HG03135 (cell line): ENCODE measurements at regions not wholly inside any gene's neighbourhood (a gene's known extent, or its start where the extent isn't known, plus 50 kb on each side); places are given as distances from the start of the nearest gene placed in this dataset.

Experiments
- ATAC-seq: cut with Tn5 transposase; IDR thresholded peaks from one replicate; pipeline ENCODE4 v1.9.1; 2021; ENCODE audit warnings: mild to moderate bottlenecking, moderate library complexity; ENCODE audit not compliant: unreplicated experiment

DNA sequence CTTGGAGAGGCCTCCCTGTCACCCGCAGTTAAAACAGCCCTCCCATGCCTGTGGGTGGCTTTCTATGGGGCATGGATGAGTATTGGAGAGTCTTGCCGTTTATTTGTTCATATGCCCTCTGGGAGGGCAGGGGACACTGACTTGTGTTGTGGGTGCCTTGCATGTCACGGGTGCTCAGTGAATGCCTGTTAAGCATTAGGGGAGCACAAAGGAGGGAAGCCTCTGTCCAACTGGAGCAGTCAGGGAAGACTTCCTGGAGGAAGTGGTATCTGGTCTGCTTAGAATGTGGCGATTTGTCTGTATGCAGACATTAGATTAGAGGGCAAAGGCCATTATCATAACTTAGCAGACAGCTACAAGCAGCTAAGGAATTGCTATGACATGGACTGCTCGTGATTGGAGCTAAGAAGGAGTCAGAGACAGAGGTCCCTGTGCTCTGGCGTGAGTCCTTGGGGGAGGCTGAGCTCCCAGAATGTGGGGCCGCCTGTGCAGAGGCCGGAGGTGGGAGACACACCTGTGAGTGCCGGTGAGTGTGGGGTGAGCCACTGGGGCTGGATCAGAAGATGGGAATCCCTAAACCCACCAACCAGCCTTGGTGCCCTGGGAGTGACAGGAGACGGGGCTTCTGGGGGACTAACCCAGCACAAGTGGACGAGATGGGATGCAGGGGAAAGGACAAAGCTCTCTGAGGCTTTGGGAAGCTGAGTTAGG is 286.1 kb downstream of the SEC14L1 start:
- no peak for ATAC-seq

- no peak for ATAC-seq
Observed at GRCh38 chr17:77427391-77427991, 286.7 kb downstream of the SEC14L1 start.

DNA sequence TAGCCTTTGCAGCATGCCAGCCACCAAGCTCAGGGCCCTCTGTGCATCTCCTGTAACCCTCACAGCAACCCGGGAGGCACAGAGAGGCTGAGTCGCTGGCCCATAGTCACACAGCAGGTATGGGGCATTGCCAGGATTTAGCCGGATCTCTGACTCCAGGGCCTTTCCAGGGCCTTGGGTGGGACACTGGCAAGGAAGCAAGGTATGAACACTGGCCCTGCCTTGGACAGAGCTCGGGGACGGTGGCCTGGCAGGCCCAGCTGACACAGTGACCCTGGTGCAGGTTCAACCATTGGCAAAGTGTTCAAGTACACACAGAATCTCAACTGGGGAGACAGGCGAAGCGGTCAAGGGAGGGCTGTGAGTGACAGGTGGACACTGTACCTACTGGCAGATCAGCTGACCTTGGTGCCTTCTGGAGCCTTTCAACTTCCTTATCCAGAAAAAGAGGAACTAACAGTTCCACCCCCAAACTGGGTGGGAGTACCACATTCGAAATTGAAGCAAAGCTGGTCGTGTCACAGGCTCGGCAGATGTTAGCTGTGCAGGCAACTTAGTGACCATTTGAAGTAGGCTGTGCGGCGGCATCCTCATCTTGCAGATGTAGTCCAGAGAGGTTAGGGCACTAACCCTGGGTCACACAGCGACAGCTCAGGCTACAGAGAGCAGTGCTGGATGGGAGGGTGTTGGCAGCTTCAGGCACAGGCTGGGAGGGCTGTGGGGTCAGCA is 287.4 kb downstream of the SEC14L1 start:
- ATAC-seq: no peak

GRCh38 chr17:77428749-77429368 is 288.1 kb downstream of the SEC14L1 start:
- ATAC-seq: no peak

DNA sequence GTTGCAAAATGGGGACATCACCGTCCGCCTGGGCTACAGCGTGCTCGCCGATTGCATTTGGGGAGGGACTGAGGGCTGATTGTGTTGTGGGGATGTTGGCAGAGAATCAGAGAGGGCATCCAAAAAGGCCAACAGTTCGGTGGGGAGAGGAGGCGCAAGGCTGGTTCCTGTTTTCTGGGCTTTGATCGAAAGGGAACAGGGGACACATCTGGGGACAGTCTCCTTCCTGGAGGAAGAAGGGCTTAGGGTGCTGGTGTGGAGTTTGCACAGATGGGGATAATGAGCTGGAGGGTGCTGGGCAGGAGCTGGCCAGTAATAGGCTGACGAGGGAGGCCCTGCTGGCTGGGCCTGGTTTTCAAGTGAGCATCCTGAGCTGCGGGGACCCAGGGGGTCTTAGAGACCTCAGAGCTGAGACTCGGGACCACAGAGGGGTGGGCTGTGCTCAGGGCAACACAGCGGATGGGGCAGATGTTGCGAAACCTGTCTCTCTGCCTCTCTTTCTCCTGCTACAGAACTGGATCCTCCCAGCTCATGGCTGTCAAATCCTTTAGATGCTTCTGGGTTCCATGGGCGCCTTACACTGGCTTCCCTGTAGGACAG is 288.7 kb downstream of the SEC14L1 start:
- ATAC-seq: no peak

- no peak for ATAC-seq
Observed at GRCh38 chr17:77429969-77430752, 289.4 kb downstream of the SEC14L1 start.

GRCh38 chr17:77432034-77432661 is 291.4 kb downstream of the SEC14L1 start:
- no peak for ATAC-seq

DNA sequence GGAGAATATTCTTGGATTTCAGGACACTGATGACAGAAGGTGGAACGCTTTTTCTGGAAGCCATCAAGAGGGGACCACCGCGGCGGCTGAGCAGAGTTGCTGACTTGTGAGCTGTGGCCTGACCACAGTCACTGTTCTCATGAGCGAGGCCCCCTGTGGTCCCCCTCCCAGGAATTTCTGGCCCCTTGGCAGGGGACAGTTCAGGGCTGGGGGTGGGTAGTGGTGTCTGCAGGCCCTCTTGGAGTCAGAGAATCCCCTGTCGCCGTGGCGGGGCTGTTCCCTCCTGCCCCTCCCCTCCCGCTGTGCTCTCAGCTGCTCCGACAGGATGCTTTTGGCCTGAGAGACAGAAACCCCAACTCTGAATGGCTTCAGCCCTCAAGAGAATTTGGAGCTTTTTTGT is 292.0 kb downstream of the SEC14L1 start:
- ATAC-seq: no peak

- ATAC-seq: no peak
Observed at GRCh38 chr17:77433385-77434135, 292.8 kb downstream of the SEC14L1 start.

DNA sequence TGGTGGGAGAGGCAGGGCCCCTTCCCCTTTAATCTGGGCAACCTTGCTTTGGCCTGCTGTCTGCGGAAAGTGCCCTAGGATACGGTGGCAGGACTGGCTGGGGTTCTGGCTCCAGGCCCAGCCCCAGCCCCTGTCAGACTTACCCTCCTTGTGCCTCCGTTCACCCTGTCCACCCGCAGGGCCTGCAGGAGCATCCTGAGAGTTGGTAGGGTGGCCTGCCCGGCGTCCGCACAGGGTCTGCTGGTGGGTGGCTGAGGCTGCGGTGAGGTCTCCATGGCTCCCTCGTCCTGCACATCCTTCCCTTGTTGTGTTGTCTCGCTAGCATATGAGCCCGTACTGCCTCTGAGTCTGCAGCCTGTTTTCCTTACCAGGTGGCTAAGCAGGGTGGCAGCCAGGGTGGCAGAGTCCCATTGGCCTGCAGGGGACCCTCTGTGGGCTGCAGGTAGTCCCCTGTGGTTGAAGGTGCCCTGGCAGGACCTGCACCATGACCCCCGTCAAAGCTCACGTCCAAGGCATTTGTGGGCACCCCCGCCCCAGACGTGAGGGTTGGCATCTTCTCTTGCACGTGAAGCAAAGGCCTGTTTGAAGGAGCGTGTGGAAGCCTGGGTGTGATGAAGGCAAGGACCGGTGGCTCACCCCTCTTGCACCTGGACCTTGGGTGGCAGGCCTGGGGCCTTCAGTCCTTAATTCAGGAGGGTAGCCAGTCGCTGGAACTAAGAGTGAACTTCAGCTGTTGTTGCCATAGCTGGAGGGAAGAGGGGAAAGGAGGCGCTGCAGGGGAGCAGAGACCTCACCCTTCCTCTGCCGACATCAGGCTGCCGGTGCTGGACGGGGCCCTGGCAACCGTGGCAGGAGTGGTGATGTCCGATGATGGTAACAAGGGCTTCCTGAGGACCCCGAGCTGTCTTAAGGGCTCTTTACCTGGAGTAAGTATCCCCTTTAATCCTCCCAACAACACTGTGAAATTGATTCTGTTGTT is 293.7 kb downstream of the SEC14L1 start:
- ATAC-seq: no peak

- ATAC-seq: no peak
Observed at GRCh38 chr17:77435272-77436057, 294.7 kb downstream of the SEC14L1 start.

- no peak for ATAC-seq
Observed at GRCh38 chr17:77436058-77436442, 295.3 kb downstream of the SEC14L1 start.

DNA sequence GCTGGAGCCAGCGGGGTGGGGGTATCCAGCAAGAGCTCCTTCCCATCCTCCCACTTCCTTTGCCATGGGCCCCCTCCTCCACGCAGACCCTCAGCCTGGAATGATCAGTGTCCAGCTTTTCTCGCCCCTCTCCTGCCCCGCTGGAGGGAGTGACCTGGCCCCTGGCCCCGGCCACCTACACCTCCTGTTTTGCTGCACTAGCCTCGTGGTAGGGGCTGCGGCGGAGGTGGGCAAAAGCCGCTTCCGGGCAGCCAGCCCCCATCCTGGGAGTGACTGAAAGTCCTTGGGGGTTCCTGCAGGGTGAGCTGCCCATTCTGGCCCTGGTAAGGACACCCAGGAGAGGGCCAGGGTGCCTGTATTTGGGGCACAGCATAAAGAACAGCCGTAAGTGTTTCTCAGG is 295.7 kb downstream of the SEC14L1 start:
- no peak for ATAC-seq

DNA sequence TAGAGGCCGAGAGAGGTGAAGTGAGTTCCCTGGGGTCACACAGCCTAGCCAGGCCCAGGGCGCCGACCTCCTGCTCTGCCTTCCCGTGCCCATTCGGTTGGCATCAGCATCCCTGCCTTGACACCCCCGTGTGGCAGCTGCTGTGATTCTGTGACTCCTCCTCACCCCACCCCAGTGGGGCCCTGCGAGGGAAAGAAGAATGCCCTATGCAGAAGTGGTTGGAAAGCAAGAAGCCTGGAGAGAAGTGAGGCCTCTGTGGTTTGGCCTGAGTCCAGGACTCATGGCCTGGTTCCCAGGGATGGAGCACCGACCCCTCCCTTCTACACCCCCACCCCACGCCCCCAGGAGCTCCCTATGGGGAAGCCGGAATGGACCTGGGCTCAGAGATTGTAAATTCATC is 296.2 kb downstream of the SEC14L1 start:
- no peak for ATAC-seq

DNA sequence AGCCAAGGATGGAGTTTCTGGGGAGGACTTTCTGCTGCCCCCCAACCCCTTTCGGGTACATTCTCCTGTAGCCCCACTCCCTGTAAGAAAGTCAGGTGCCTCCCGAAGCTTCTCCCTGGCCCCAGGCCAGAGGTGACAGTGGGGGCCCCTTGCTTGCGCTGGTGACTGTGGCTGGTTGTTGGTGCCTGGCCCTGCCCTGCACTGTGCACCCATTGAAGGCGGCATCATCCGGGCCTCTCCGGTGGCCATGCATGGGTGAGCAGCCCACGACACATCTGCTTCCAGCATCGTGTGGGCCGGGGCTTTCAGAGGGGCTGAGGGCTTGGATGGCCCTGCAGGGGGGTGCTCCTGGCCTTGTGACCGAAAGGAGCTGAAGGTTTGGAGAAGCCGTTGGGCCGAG is 297.0 kb downstream of the SEC14L1 start:
- ATAC-seq: no peak

DNA sequence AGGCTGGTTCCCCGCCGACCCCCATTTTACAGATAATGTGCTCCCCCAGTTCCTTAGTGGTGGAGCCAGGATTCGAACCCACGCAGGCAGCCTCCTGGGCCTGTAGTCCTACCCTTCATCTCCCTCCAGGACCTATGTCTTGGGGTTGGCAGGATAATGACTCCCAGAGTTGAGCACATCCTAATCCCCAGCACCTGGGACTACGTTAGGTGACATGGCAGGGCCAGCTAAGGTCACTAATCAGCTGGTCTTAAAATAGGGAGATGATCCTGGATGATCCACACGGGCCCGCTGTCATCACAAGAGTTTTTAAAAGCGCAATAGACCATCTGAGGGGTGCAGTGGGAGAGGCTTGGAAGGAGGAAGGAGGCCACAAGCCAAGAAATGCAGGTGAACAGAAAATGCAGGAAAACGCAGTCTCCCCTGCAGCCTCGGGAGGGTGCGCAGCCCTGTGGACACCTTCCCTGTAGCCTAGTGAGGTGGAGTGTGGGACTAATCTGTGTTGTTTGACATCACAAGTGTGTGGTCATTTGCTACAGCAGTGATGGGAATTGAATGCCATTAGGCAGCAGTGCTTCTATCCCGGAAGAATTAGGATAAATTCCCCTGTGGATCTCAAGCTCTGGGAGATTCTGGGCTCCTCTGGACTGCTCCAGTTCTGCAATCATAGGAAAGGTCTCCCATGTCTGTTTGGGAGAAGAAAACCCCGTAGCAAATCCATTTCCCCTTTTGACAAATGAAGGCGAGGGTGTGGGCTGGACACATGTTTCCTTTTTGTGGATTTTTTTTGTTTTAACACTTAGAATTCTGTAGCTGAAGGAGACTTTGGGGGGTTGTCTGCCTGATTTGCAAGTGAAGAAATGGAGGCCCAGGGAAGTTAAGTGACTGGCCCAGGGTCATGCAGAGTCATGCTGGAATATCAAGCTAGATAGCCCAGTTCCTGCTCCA is 297.7 kb downstream of the SEC14L1 start:
- ATAC-seq: no peak
